DND-41 (cell line): ENCODE measurements at regions not wholly inside any gene's neighbourhood (a gene's known extent, or its start where the extent isn't known, plus 50 kb on each side); places are given as distances from the start of the nearest gene placed in this dataset.

Source experiments
- ATAC-seq: fragments of 200-7000 bp; cut with Tn5 transposase; 3 replicates; pipeline ENCODE4 v1.9.1; 2021; ENCODE audit warnings: low read depth; ENCODE audit not compliant: insufficient read depth
- DNase-seq: peaks from one replicate; pipeline ENCODE4 v3.0.0-alpha.2; 2020
- H2AFZ ChIP-seq: 2 replicates; pipeline ENCODE4 v1.6.0; 2012; ENCODE audit warnings: low read depth, low read length
- H3K27ac ChIP-seq: 2 replicates; pipeline ENCODE4 v1.5.1; 2012; ENCODE audit warnings: low read length, inconsistent platforms
- H3K27me3 ChIP-seq: fragments of 200-600 bp; sonication (generic); 2 replicates; pipeline ENCODE4 v1.6.0; 2012; ENCODE audit warnings: low read length, mild to moderate bottlenecking, inconsistent platforms; ENCODE audit not compliant: insufficient read depth, poor library complexity
- H3K36me3 ChIP-seq: 2 replicates; pipeline ENCODE4 v1.5.1; 2012; ENCODE audit warnings: low read length, inconsistent platforms; ENCODE audit not compliant: insufficient read depth
- H3K4me1 ChIP-seq: 2 replicates; pipeline ENCODE4 v1.5.1; 2012; ENCODE audit warnings: mild to moderate bottlenecking, low read length; ENCODE audit not compliant: insufficient read depth
- H3K4me2 ChIP-seq: 2 replicates; pipeline ENCODE4 v1.6.0; 2012; ENCODE audit warnings: mild to moderate bottlenecking, moderate library complexity, low read length, inconsistent platforms; ENCODE audit not compliant: insufficient read depth
- H3K4me3 ChIP-seq, 2 experiments: fragments of 200-600 bp in 1 of 2; shearing (Covaris generic) in 1 of 2; 2 replicates each; pipeline ENCODE4 v1.5.1; 2012 to 2016; ENCODE audit warnings: inconsistent platforms in 2 of 2, low read length in 2 of 2, mild to moderate bottlenecking in 2 of 2, low read depth in 1 of 2, moderate library complexity in 1 of 2
- H3K79me2 ChIP-seq: 2 replicates; pipeline ENCODE4 v1.6.0; 2012; ENCODE audit warnings: low read length, inconsistent platforms; ENCODE audit not compliant: insufficient read depth
- H3K9ac ChIP-seq: 2 replicates; pipeline ENCODE4 v1.6.0; 2012; ENCODE audit warnings: low read depth, mild to moderate bottlenecking, inconsistent platforms, low read length, moderate library complexity
- H3K9me3 ChIP-seq: 2 replicates; pipeline ENCODE4 v1.5.1; 2012; ENCODE audit warnings: low read length, moderate library complexity, mild to moderate bottlenecking, inconsistent platforms; ENCODE audit not compliant: insufficient read depth, severe bottlenecking
- H4K20me1 ChIP-seq: 2 replicates; pipeline ENCODE4 v1.6.0; 2012; ENCODE audit warnings: low read length; ENCODE audit not compliant: insufficient read depth
- EZH2 ChIP-seq: IDR thresholded peaks from 3 replicates; pipeline ENCODE4 v1.6.1; 2012; ENCODE audit warnings: borderline replicate concordance, low read depth, mild to moderate bottlenecking, moderate library complexity, low read length, inconsistent platforms; ENCODE audit not compliant: severe bottlenecking
- TF ChIP-seq, protein P1 (sequence below): IDR thresholded peaks from 2 replicates; pipeline ENCODE4 v1.5.1; 2012; ENCODE audit warnings: borderline replicate concordance, low read length, moderate library complexity, mild to moderate bottlenecking; ENCODE audit not compliant: poor library complexity, severe bottlenecking; ENCODE audit errors: extremely low read depth

DNA sequence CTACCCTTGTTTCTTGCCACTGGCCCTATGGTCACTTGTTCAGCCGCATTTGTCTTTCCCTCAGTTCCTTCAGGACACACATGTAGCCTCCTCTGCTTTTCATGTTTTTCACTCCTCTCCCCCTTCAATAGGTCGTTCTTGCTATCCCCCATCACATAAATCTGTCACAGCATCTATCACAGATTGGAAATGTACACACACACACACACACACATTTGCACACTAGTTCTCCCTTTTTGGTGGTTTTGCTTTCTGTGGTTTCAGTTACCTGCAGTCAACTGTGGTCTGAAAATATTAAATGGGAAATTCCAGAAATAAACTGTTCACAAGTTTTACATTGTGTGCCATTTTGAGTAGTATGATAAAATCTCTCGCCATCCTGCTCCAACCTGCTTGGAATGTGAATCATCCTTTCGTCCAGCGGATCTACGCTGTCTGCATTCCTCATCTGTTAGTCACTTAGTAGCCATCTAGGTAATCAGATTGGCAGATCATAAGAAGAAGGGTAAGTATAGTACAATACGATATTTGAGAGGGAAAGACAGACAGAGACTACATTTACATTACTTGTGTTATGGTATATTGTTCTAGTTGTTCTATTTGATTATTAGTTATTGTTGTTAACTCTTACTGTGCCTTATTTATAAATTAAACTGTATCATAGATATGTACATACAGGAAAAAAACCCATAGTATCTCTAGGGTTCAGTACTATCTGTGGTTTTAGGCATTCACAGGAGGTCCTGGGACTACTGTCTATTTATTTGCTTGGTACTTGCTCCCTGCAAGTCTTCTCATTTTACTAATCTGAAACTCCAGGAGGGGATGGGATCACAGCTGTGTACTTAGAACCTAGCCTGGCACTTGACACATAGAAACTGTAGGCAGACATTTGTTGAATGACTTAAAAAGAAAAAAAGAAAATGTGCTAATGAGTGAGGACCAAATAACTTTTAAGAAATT lies 86.1 kb upstream of the PNPT1 start:
- H3K4me2 ChIP-seq, result no peak overlapping the region
- H3K27me3 ChIP-seq, result peaks cover 8% of the 10 kb centered on the region
- no peak for TF ChIP-seq EZH2
- TF ChIP-seq, protein P1, sequence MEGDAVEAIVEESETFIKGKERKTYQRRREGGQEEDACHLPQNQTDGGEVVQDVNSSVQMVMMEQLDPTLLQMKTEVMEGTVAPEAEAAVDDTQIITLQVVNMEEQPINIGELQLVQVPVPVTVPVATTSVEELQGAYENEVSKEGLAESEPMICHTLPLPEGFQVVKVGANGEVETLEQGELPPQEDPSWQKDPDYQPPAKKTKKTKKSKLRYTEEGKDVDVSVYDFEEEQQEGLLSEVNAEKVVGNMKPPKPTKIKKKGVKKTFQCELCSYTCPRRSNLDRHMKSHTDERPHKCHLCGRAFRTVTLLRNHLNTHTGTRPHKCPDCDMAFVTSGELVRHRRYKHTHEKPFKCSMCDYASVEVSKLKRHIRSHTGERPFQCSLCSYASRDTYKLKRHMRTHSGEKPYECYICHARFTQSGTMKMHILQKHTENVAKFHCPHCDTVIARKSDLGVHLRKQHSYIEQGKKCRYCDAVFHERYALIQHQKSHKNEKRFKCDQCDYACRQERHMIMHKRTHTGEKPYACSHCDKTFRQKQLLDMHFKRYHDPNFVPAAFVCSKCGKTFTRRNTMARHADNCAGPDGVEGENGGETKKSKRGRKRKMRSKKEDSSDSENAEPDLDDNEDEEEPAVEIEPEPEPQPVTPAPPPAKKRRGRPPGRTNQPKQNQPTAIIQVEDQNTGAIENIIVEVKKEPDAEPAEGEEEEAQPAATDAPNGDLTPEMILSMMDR, result no peak
- H3K4me3 ChIP-seq, result no peak overlapping the region
- H3K79me2 ChIP-seq, result no peaks in the 10 kb centered on the region
- no peak overlapping the region for H3K27ac ChIP-seq
- no peak overlapping the region for H2AFZ ChIP-seq
- no peaks in the 10 kb centered on the region for H3K36me3 ChIP-seq
- ATAC-seq (no peak), DNase-seq (no peak)
- no peaks in the 10 kb centered on the region for H3K9me3 ChIP-seq
- no peaks in the 10 kb centered on the region for H3K4me1 ChIP-seq
- no peaks in the 10 kb centered on the region for H4K20me1 ChIP-seq
- H3K9ac ChIP-seq, result no peak overlapping the region

DNA sequence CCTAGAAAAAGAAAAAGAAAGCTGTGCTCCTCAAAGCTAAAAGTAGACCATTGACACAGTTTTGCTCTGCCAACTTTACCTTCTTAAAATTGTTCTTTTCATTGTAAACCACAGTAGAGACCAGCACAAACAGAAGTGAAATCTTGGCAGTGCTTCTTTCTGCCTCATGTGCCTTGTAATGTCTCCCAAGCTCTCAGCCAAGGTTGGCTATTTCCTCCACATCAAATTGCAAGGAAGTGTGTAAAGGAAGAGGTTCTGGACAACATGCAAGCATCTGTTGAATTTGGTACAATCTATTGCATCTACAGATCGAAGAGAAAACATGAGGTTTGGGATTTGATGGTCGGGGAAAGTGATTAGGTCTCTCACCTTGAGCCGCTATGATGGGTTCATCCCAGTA lies 83.3 kb upstream of the PNPT1 start:
- no peak overlapping the region for H3K9ac ChIP-seq
- no peaks in the 10 kb centered on the region for H3K4me1 ChIP-seq
- H3K27ac ChIP-seq, result no peak overlapping the region
- H3K9me3 ChIP-seq, result no peaks in the 10 kb centered on the region
- H3K4me3 ChIP-seq, result no peak overlapping the region
- DNase-seq (no peak), ATAC-seq (no peak)
- H4K20me1 ChIP-seq, result no peaks in the 10 kb centered on the region
- H3K27me3 ChIP-seq, result peaks cover 8% of the 10 kb centered on the region
- no peak overlapping the region for H3K4me2 ChIP-seq
- no peaks in the 10 kb centered on the region for H3K36me3 ChIP-seq
- no peak for TF ChIP-seq EZH2
- TF ChIP-seq, protein P1, result no peak
- H3K79me2 ChIP-seq, result no peaks in the 10 kb centered on the region
- no peak overlapping the region for H2AFZ ChIP-seq

DNA sequence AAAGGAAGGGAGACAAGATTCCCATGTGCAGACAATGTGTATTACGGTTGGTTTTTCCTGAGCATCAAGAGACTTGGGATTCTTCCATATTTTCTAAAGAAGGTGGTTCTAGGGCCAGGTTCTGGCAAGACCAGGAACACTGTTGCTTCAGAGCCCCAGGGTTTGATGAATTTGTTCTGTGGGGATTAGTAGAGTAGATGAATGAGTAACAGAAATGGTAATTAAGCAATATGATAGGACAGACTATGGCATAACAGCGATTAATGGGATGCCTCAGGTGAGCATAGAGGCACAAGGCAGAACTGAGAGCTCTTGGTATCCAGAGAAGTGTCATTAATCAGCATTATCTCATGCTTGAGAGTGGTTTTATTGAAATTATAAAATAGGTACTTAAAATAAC lies 82.8 kb upstream of the PNPT1 start:
- Histone ChIP-seq H3K36me3 (no peaks in the 10 kb centered on the region), H3K4me1 (no peaks in the 10 kb centered on the region), H2AFZ (no peak overlapping the region), H3K79me2 (no peaks in the 10 kb centered on the region), H3K9ac (no peak overlapping the region), H3K9me3 (no peaks in the 10 kb centered on the region), H3K4me2 (no peak overlapping the region), H3K27me3 (peaks cover 8% of the 10 kb centered on the region), H4K20me1 (no peaks in the 10 kb centered on the region), H3K4me3 (no peak overlapping the region), H3K27ac (no peak overlapping the region)
- ATAC-seq (no peak), DNase-seq (no peak)
- TF ChIP-seq, protein P1, result no peak
- no peak for TF ChIP-seq EZH2
